Suprapubic skin (tissue), 4 donors: ENCODE measurements at regions not wholly inside any gene's neighbourhood (a gene's known extent, or its start where the extent isn't known, plus 50 kb on each side); places are given as distances from the start of the nearest gene placed in this dataset.

Experiments
- EP300 ChIP-seq: sonication (generic); formaldehyde crosslinking; IDR thresholded peaks from one replicate; pipeline ENCODE4 v1.6.1; 2017; ENCODE audit warnings: antibody characterized with exemption
- POLR2A ChIP-seq, 2 donors: fragments of 450-650 bp; IDR thresholded peaks; one replicate each; pipeline ENCODE4 v1.6.1; 2017; ENCODE audit warnings: antibody characterized with exemption in 2 of 2, mild to moderate bottlenecking in 2 of 2, moderate library complexity in 2 of 2
- POLR2AphosphoS5 ChIP-seq, 3 donors: sonication (generic); formaldehyde crosslinking; IDR thresholded peaks; one replicate each; pipeline ENCODE4 v1.6.1; 2017; ENCODE audit warnings: antibody characterized with exemption in 3 of 3
- TF ChIP-seq, protein P1 (sequence below), 2 donors: fragments of 200-600 bp in 1 of 2; fragments of 450-650 bp in 1 of 2; sonication (generic) in 1 of 2; IDR thresholded peaks; one replicate each; pipeline ENCODE4 v1.5.1; 2016 to 2019; ENCODE audit warnings: antibody characterized with exemption in 2 of 2, mild to moderate bottlenecking in 1 of 2, moderate library complexity in 1 of 2

GRCh38 chr17:77566151-77566550 lies 392.4 kb upstream of the TNRC6C start:
- TF ChIP-seq POLR2AphosphoS5 (IDR thresholded peaks at IDR 0.05), result no peak
- no peak for TF ChIP-seq POLR2A (IDR thresholded peaks at IDR 0.05)
- TF ChIP-seq, protein P1, sequence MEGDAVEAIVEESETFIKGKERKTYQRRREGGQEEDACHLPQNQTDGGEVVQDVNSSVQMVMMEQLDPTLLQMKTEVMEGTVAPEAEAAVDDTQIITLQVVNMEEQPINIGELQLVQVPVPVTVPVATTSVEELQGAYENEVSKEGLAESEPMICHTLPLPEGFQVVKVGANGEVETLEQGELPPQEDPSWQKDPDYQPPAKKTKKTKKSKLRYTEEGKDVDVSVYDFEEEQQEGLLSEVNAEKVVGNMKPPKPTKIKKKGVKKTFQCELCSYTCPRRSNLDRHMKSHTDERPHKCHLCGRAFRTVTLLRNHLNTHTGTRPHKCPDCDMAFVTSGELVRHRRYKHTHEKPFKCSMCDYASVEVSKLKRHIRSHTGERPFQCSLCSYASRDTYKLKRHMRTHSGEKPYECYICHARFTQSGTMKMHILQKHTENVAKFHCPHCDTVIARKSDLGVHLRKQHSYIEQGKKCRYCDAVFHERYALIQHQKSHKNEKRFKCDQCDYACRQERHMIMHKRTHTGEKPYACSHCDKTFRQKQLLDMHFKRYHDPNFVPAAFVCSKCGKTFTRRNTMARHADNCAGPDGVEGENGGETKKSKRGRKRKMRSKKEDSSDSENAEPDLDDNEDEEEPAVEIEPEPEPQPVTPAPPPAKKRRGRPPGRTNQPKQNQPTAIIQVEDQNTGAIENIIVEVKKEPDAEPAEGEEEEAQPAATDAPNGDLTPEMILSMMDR (IDR thresholded peaks at IDR 0.05), result no peak
- TF ChIP-seq EP300, result no peak
